Activated CD8-positive, alpha-beta memory T cell treated with anti-CD3 and anti-CD28 coated beads for 4 hours (primary cell): ENCODE measurements at regions not wholly inside any gene's neighbourhood (a gene's known extent, or its start where the extent isn't known, plus 50 kb on each side); places are given as distances from the start of the nearest gene placed in this dataset.

Experiments
- DNase-seq, 2 donors: peaks; one replicate each; pipeline ENCODE4 v3.0.0-alpha.2; 2020; ENCODE audit warnings: low read depth in 2 of 2

DNA sequence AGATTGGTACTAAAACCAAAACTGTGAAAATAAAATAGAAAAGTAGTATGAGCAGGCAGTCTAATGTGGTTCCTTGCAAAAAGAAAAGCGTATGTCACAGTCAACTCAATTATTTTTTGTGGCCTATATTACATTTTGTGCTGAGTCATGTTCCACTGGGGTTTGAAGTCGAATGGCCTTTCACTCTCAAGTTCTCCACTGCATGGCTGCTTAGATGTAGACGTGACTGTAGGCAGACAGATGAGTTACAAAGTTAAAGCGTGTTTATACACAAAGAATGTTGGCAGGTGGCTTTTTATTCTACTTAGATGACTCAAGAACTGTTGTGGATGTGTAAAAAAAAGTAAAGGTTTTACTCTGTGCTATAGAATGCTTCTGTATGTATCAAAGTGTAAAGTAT lies 133.9 kb downstream of the SLITRK6 start:
- no peak for DNase-seq

DNA sequence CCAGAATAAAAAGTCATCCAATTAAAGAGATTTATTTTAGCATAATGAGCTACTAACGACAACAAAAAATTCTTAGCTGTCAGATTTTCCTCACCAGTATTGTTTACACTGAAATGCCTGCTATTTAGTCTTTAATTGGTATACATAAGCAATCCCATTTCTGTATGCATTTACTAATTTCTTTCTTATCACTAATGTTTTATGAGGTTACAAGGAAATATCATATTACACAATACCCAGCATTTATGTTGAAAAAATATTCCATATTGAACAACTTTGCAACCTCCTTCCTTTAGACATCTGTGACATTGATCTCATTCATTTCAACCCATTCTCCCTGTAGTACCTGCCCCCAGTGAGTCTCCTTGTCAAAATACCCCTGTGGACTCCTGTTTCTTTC lies 135.4 kb downstream of the SLITRK6 start:
- no peak for DNase-seq

DNA sequence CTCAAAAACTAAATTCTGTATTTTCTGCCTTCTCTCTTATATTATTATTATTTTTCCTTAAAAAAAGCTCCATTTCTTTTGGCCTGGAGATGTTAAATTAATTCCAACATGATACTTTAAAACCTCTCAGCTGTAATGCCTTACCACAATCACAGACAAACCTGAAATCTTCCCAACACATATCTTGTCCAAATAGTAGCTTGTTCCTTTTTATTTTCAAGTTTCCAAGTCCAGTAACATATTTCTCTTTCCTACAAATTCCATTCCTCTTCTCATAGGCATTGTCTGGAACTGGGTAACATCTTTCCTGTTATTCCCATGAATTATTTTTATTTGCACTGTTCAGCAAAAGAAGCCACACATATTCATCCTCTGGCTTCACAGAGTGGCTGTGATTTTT lies 137.0 kb downstream of the SLITRK6 start:
- no peak for DNase-seq

DNA sequence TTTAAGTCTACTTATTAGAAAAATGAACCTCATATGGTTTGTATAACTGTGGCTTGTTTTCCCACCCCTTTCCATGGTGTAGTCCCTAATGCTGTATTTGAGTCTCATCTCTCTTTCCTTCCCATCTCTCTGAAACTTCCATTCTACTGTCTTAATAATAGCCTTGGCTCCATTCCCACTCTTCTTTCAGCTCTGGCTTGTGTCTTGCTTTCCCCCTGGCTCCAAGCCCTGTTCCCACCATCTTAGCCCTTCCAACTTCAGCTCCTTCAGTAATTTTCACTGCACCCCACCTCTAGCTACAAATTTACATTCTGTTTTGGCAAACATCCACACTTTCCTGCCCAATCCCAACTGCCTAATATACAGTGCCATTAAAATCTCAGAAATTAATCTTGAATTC lies 137.5 kb downstream of the SLITRK6 start:
- DNase-seq, result no peak

DNA sequence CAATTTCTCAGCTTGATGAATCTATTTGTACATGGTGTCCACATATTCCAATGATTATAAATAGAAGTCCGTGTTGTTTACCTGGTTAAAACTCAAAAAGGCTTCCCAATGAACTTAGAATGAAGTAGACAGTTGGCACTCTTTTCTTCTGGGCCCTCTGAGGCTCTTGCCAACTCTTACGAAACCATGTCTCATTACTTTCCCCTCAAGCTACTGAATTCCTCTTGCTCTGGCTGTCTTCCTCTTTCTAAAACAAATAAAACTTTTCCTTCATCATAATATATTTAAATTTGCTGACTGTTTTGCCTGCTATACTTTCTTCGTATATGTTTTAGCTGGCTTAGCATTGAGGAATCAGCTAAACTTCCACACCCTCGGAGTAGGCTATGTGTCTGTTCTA lies 139.7 kb downstream of the SLITRK6 start:
- no peak for DNase-seq

DNA sequence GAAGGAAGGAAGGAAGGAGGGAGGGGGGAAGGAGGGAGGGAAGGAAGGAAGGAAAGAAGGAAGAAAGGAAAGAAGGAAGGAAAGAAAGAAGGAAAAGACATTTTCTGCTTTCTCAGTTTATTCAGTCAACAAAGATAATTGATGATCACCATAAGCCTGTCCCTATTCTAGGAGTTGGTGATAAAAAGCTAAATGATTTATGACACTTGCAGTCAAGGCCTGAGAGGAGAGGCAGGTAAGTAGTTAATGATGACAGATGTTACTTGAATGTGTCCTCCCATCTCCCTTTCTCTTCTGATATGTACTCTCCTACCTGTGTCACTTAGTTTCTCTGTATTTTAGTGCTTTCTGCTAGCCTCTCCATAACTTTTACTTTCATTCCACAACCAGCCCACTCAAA lies 141.3 kb downstream of the SLITRK6 start:
- no peak for DNase-seq

DNA sequence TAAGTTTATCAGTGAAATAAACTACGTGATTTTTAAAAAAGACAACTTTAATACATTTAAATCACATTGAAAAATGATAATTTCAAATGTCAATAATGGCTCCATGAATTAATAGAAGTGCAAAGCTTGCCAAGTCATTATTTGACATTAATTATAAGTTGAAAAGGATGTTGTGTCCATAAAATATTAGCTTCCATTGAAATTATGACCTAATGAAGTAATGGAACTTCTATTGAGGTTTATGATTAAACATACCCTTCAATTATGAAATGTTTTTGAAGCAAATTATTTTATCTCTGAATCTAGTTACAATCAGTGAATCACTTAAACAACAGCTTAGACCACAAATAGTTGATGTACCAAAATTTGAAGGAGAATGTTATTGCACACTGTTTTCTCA lies 144.2 kb downstream of the SLITRK6 start:
- DNase-seq, result no peak

DNA sequence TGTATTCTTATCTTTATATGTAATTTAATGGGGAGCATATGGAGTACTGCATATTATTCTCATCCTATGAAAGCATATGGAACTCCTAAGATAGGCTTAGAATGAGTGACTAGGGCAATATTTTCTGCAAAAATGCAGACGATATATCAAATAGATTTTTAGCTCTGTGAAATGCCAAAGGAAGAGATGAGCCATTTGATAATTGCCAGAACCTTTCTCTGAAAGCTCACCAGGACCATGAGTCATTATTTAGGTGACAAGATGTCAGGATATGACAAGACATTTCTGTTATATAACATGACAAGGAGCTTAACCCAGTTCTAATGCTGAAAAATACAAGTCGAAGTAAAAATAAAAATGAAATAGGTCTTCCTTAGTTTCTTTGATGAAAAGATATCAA lies 145.0 kb downstream of the SLITRK6 start:
- DNase-seq, result no peak

DNA sequence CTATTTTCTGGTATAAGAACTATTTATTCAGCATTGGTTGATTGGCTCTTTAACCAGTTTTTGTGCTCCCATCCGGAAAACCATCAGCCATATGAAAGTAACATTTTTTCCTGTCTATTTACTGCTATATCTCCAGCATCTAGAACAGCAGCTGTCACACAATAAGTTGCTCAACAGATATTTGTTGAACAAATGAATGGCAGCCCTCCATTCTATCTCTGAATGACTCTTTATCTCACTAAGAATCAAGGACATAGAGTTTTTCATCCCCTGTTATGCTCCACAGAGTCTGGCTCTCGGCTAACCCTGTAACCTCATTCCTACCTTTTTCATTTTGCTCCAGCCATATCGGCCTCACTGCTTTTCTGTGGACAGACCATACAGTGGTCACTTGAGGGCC lies 145.5 kb downstream of the SLITRK6 start:
- DNase-seq, result no peak

DNA sequence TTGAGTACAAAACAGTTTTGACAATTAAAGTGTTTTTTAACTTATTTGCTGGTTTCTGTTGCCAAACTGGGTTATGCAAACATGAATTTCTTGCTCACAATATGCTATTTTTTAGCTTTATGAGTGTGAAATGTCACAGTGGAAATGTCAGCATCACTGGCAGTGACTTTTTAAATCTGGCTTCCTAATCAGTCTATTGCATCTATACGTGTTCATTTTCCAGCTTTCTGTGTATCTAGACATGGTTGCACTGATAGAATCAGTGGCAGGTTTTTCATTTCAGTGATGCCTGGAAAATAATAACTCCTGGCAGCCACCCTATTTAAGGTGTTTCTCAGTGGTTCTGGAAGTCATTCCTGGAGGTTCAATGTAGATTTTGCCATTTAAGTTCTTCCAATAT lies 146.7 kb downstream of the SLITRK6 start:
- no peak for DNase-seq

DNA sequence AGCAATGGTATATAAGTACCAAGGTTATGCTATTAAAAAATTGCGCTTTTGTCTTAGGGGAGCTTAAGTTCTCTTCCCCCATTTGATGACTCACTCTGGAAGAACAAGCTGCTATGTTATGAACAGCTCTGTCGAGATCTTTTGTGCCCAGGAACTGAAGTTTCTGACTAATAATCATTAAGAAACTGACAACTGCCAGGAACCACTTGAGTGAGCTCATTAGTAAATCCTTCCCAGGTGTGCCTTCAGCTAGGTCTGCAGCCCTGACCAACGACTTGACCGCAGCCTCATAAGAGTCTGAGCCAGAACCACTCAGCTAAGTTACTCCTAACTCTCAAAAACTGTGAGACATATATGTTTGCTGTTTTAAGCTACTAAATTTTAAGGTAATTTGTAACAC lies 147.8 kb downstream of the SLITRK6 start:
- DNase-seq, result no peak

DNA sequence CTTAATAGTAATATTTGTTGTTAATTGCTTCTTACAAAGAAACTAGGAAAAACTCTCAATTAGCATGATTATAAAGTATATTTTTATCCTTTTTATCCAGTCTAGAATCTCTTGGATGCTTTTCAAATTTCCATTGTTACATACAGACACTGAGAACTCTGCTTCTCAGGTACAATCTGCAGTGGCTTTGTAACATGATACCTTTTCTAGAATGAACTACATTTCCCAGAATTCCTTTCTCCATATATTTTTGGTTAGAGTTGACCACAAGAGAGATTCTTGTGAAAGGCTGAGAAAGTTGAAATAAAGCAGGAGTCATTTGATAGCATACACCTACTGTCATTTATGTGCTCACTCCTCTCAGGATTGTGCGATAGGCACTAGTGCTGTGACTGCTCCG lies 148.6 kb downstream of the SLITRK6 start:
- no peak for DNase-seq

DNA sequence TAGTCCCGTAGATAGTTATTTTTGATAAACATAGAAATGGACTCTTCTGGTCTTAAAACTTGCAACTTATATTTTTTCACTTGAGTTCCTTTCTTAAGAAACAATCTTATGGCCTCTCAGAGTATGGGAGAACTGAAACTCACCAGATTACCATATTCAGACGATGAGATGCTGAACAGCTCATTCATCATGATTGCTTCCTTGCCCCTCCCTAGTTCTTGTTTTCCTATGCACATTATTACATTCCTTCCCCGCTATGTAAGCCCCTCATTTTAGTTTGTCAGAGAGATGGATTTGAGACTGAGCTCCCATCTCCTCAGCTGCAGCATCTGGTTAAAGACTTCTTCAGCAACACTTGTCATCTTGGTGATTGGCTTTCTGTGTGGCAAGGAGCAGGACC lies 158.5 kb downstream of the SLITRK6 start:
- no peak for DNase-seq

DNA sequence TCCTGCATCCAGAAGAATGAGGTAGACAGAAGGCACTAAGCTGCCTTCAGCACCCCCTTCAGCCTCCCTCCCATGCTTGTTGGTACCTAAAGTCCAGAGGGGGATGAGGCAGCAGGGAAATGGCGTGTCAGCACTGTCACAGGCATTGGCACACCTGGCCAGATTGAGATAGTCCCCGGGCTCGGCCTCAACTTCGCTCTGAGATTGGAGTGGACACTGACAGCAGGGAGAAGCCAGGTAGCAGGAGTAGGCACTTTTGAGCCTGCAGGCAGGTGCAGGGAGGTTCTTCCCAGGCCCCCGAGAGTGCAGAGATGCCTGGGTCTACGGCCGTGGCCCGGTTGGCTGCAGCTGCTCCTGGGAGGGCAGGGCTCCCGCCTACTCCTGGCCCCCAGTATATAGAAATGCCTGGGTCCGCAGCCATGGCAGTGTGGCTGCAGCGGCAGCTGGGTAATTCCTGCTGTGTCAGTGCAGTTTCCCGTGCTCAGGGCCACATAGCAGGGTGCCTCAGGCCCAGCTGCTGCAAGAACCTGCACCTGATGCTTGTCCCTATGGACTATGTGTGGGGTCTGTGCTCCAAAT lies 160.3 kb downstream of the SLITRK6 start:
- no peak for DNase-seq

DNA sequence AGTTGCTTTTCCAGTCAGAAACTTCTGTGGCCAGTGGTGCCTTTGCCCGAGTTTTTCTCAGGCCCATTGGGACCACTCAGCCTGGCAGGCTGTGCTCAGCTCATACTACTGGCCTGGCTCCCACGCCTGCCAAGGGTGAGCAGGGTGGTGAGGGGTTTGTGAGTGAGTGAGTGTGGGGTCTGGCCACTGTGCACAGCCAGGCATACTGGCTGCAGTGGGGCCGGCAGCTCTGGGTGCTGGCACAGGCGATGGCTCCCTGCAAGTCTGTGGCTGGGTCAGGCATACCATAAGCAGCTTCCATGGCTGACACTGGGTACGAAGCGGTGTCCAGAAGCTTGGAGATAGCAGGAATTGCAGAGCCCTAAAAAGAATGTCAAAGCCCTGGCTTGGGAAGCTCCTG lies 161.0 kb downstream of the SLITRK6 start:
- DNase-seq, result no peak

DNA sequence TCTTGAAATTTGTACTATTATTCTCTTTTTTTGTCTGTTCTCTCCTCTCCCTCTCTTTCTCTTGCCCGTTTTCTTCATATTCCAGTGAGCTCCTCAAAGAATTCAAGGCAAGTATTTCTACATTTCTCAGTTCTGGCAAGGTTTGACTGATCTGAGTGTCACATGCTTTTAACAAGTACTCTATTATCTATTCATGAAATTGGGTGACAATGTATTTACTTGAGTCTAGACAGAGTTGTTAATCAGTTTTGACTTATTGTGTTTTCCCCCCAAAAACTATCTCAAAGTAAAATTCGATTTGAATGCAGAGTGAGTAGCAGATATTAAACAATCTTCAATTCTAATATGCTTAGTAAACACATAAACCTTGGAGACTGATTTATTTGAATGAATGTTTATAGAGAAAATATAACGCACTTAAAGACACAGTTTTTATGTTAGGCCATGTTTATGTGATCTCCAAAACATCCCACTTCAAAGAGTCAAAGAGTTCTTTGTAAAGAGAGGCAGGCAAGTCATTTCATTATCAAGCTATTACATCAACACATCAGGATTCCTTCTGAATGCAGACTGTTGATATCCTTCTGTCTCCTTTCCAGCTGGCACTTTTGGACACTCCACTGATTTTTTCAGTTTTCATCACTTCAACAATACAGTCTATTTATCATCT lies 166.6 kb downstream of the SLITRK6 start:
- no peak for DNase-seq

DNA sequence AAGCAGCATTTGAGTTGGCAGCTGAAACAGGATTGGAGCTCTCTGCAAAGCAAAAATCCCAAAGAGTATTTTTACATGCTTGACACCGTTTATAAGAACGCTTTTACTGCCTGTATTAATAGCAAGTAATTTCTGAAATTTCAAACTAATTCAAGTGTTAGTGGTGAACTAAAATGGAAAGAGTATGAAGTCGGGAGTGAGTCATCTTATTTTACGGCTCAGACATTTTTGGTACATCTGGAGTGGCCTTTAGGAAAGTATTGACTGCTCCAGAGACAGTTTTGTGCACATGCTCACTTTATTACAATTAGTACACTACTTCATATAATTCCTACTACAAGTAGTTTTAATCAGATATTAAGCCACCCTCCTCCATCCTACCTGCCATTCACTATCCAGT lies 167.4 kb downstream of the SLITRK6 start:
- DNase-seq, result no peak

DNA sequence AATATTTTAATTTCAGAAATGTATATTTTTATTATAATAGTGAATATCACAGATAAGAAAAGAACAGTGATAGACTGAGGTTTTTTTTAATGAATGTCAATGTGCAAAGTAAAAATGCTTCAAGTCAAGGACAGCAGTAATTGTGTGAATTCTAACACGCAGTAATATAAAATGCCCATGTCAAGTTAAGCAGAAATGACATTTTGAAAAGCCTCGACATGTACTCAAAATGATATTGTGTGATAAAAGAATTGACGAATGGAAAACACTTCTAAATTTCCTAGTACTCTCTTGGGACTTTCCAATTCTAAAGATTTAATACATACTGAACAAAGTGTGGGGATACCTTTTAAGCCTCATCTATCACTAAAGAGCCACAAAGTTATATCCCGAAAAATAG lies 172.6 kb downstream of the SLITRK6 start:
- no peak for DNase-seq

DNA sequence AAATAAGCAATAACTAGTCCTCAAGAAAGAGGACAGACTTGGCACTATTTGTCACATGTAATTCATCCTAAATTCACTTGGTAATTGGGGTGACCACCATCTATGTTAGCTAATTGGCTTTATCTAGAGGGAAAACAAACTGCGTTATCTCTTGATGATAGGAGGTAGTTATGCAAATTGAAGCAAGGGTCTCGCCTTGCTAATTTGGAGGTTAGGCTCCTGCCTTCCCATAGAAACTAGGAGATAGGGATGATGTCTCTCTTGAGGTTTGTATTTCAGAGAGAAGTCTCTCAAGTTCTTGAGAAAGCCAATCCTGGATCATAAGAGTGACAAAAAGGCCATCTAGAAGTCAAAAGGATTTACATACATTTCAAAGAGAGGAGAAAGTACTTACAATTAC lies 179.9 kb downstream of the SLITRK6 start:
- DNase-seq, result no peak

DNA sequence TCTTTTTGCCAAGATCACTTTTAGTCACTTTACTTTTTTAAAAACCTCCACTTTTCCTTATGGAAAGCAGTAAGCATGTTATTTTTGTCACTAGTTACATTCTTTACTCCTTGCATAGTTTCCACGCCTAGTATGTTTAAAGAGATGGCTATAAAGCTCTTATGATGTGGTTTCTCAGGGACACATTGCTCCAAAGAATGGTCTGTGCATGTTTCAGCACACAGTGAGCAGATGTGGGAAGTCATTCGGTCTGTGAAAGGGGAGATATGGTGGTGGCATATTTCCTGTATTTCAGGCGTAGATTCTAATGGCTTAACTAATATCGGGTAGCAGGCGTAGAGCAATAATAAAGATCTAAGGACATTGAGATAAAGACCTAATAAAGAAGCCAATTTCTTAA lies 180.7 kb downstream of the SLITRK6 start:
- no peak for DNase-seq

DNA sequence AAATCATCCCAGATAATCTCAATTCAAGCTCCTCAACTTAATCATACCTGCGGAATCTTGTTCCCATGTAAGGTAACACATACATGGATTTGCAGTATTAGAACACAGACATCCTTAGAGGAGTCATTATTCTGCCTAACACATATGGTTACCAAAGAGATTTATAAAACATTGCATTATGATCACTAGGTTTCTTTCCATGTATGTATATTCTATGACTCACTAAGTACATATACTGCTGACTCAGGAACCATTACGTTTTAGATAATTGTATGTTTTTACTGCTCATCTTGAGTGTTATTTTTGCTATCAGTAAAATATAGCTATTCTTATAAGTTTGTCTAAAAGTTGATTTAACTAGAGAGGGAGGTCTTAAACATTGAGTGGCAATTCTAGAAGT lies 182.9 kb downstream of the SLITRK6 start:
- no peak for DNase-seq

DNA sequence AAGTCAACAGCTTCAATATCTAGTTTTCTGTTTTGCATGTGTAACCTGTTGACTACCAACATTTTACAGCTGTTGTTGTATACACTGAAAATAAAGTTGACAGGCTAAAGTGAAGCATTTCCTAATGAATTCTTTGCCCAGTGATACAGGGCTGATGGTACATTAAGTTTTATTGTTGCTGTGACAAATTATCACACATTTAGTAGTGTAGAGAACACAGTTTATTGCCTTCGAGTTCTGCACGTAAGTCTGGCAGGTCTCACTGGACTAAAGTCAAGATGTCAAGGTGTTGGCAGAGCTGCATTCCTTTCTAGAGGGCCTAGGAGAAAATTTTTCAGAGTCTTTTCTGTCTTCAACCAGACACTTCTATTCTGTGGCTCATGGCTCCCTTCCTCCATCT lies 184.2 kb downstream of the SLITRK6 start:
- DNase-seq, result no peak

DNA sequence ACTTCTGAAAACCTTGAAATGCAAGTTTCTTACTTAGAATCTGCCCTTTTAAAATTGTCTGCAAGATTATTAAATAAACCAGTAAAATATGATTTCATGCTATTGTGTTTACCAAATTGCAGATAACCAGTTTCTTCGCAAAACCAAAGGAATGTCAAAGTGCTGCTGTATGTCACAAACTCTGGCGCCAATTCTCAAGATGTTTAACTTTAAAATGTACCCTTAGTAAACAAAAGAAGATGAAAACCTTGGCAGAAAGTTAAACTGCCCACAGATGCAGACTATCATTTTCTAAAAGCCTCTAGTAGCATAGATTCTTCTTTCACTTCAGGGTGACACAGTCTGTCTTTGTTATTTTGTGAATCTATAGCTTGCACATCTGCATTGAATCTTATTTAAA lies 189.2 kb downstream of the SLITRK6 start:
- DNase-seq, result no peak

DNA sequence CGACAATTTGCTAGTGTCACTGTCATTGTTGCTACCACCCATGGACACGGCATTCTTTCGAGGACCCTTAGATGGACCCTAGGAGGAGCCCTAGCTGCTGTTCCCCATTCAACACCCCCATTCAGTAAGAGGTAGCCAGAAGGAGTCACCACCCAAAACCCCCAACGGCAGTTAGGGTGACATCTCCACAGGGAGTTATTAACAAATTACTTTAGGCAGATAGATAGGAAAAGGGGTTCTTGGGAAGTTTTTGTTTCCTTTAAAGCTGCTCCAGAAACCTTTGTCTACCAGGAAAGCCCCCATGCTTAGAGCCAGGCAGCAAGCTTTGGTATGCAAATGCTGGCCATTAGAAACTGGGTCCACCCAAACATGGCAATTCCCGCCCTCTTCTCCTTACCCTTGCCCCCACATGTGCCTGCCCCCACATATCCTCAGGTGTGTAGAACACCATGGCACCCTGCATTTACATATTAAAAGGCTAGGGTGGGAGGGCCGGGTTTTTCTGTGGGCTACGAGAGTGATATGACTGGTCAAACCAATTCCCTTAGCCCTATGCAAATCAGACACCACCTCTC lies 190.9 kb downstream of the SLITRK6 start:
- DNase-seq, result no peak
